ENCODE measurements at regions not wholly inside any gene's neighbourhood (a gene's known extent, or its start where the extent isn't known, plus 50 kb on each side); places are given as distances from the start of the nearest gene placed in this dataset.

DNA sequence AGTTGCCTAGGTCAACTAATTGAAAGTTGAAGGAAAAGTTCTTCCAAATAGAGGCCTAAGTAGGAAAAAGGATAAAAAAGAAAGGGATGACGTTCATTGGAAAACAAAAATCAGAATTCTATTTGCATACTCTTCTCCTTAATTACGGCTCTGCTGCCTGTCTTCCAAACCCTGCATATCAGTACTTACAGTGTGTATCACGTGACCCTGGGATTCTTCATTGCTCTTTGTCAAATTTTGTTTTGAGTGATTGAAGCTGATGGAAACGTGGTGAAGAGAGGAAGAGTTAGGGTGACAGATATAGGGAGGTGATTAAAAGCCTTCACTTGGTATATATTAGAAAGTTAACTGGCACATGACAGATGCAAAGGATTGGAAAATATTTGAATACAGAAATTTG lies 97.9 kb downstream of the ZNF92 start:
- no CpG with 5 or more reads among the region's 4 CpGs for WGBS, 2 donors (ENCODE audit: extremely low coverage in 2 of 2, insufficient read length in 2 of 2, insufficient replicate concordance in 1 of 2)

DNA sequence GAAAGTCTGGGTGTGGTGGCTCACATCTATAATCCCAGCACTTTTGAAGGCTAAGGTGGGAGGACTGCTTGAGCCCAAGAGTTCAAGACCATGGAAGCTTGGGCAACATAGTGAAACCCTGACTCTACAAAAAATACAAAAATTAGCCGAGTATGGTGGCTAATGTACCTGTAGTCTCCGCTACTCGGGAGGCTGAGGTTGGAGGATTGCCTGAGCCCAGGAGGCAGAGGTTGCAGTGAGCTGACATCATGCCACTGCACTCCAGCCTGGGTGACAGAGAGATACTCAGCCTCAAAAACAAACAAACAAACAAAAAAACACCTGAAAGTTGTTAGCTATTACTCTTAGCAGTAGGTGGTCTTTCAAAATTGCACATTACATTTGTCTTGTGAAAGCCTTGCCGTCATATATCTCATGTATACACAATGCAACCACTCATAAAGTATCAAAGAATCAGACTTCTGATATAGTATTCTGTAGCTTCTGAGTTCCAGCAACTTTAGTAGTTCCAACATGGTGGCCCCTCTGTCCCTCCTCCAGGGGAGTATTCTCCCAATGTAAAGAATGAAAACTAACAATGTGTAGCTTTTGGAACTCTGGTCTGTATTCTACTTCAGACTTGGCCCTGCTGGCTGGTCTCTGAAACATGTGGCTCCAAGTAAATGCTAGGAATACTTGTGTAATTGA lies 101.5 kb downstream of the ZNF92 start:
- no peak overlapping the region for H2BK12ac ChIP-seq (ENCODE audit: low read length)
- no peak overlapping the region for H3K4me3 ChIP-seq (ENCODE audit: low read length in 2 of 2)
- H3K9ac ChIP-seq (ENCODE audit: low read depth, low read length, poor library complexity): no peak overlapping the region
- peaks cover 1 to 3% of the 10 kb centered on the region in 2 donors for H3K9me3 ChIP-seq (replicated peaks in 1 of 2; ENCODE audit: control insufficient read depth in 2 of 2, insufficient read depth in 1 of 2, low read depth in 1 of 2, low read length in 2 of 2)
- no peak overlapping the region for H2BK120ac ChIP-seq (ENCODE audit: low read depth, low read length)
- no peak overlapping the region for H2AK5ac ChIP-seq (ENCODE audit: low read depth, low read length)
- no peaks in the 10 kb centered on the region for H3K79me1 ChIP-seq (ENCODE audit: low read depth, low read length)
- no peak overlapping the region for H2BK5ac ChIP-seq (ENCODE audit: low read length)
- no peaks in the 10 kb centered on the region for H3K4me1 ChIP-seq (ENCODE audit: control insufficient read depth in 2 of 2, insufficient read depth in 1 of 2, low read depth in 1 of 2, low read length in 2 of 2)
- peaks cover 0 to 1% of the 10 kb centered on the region in 2 donors for H3K36me3 ChIP-seq (replicated peaks in 1 of 2; ENCODE audit: control insufficient read depth in 2 of 2, insufficient read depth in 2 of 2, low read length in 2 of 2)
- H3K27me3 ChIP-seq (ENCODE audit: control insufficient read depth in 3 of 3, insufficient read depth in 3 of 3, low read depth in 1 of 3, low read length in 3 of 3): no peaks in the 10 kb centered on the region
- no peak overlapping the region for H3K4ac ChIP-seq (ENCODE audit: low read length)
- H2BK15ac ChIP-seq (ENCODE audit: low read length): no peak overlapping the region
- no peak overlapping the region for H4K91ac ChIP-seq (ENCODE audit: low read depth, low read length, poor library complexity)
- H3K4me2 ChIP-seq (ENCODE audit: insufficient read depth, low read length, poor library complexity, severe bottlenecking): no peak overlapping the region
- no peak overlapping the region for H3K27ac ChIP-seq (replicated peaks; ENCODE audit: low read length)
- H2AFZ ChIP-seq (ENCODE audit: low read length): no peak overlapping the region
- no peak overlapping the region for H3K23ac ChIP-seq (ENCODE audit: low read depth, low read length, poor library complexity)
- H4K8ac ChIP-seq (ENCODE audit: low read depth, low read length): no peak overlapping the region
- DNase-seq (ENCODE audit: low spot score): no peak
- no peak overlapping the region for H3K18ac ChIP-seq (ENCODE audit: low read length)
- WGBS, 2 donors (ENCODE audit: extremely low coverage in 2 of 2, insufficient read length in 2 of 2, insufficient replicate concordance in 1 of 2): no CpG with 5 or more reads among the region's 4 CpGs
- H3K14ac ChIP-seq (ENCODE audit: low read length): no peak overlapping the region

More for the DNA sequence above, 97.9 kb downstream of the ZNF92 start:
- no peak overlapping the region for H3K18ac ChIP-seq (ENCODE audit: low read length)
- H3K4ac ChIP-seq (ENCODE audit: low read length): no peak overlapping the region
- no peaks in the 10 kb centered on the region for H3K79me1 ChIP-seq (ENCODE audit: low read depth, low read length)
- H2AK5ac ChIP-seq (ENCODE audit: low read depth, low read length): no peak overlapping the region
- H2BK120ac ChIP-seq (ENCODE audit: low read depth, low read length): no peak overlapping the region
- no peak overlapping the region for H2BK15ac ChIP-seq (ENCODE audit: low read length)
- H3K9ac ChIP-seq (ENCODE audit: low read depth, low read length, poor library complexity): no peak overlapping the region
- no peak overlapping the region for H3K4me3 ChIP-seq (ENCODE audit: low read length in 2 of 2)
- H3K27ac ChIP-seq (replicated peaks; ENCODE audit: low read length): no peak overlapping the region
- no peak overlapping the region for H3K4me2 ChIP-seq (ENCODE audit: insufficient read depth, low read length, poor library complexity, severe bottlenecking)
- no peaks in the 10 kb centered on the region for H3K9me3 ChIP-seq (replicated peaks in 1 of 2; ENCODE audit: control insufficient read depth in 2 of 2, insufficient read depth in 1 of 2, low read depth in 1 of 2, low read length in 2 of 2)
- H2BK12ac ChIP-seq (ENCODE audit: low read length): no peak overlapping the region
- no peak overlapping the region for H3K23ac ChIP-seq (ENCODE audit: low read depth, low read length, poor library complexity)
- H3K36me3 ChIP-seq (replicated peaks in 1 of 2; ENCODE audit: control insufficient read depth in 2 of 2, insufficient read depth in 2 of 2, low read length in 2 of 2): no peaks in the 10 kb centered on the region
- H4K91ac ChIP-seq (ENCODE audit: low read depth, low read length, poor library complexity): no peak overlapping the region
- no peaks in the 10 kb centered on the region for H3K4me1 ChIP-seq (ENCODE audit: control insufficient read depth in 2 of 2, insufficient read depth in 1 of 2, low read depth in 1 of 2, low read length in 2 of 2)
- DNase-seq (ENCODE audit: low spot score): no peak
- H4K8ac ChIP-seq (ENCODE audit: low read depth, low read length): no peak overlapping the region
- H2AFZ ChIP-seq (ENCODE audit: low read length): no peak overlapping the region
- no peak overlapping the region for H3K14ac ChIP-seq (ENCODE audit: low read length)
- no peak overlapping the region for H2BK5ac ChIP-seq (ENCODE audit: low read length)
- no peaks in the 10 kb centered on the region for H3K27me3 ChIP-seq (ENCODE audit: control insufficient read depth in 3 of 3, insufficient read depth in 3 of 3, low read depth in 1 of 3, low read length in 3 of 3)

DNA sequence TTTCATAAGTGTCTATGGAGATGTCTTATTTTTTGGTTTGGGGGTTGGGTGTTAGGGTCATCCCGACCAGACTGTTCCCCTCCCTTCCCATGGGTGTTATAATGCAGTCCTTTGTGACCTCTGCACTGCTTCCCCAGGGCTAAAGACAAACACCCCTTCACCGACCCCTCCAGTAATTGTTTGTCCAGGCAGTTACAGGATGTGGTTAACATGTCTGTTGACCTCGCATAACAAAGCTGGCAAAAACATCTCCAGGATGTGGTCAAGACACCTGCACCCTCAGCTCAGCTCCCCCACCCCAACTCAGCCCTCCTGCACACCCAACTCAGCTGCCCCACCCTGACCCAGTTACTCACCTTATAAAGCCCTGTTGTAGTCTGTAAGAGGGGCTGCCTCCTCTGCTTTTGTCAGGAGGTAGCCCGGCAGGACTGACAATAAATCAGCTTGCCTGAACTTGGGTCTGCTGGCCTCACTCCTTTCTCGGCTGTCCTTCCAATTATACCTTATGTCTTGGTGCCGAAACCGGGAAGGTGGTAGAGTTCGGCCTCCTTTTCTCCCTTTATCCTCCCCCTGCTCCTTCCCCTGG lies 102.2 kb downstream of the ZNF92 start:
- no peak overlapping the region for H3K4ac ChIP-seq (ENCODE audit: low read length)
- no peak overlapping the region for H2BK15ac ChIP-seq (ENCODE audit: low read length)
- H2BK12ac ChIP-seq (ENCODE audit: low read length): no peak overlapping the region
- DNase-seq (ENCODE audit: low spot score): no peak
- no peak overlapping the region for H2AFZ ChIP-seq (ENCODE audit: low read length)
- no peaks in the 10 kb centered on the region for H3K4me1 ChIP-seq (ENCODE audit: control insufficient read depth in 2 of 2, insufficient read depth in 1 of 2, low read depth in 1 of 2, low read length in 2 of 2)
- H4K8ac ChIP-seq (ENCODE audit: low read depth, low read length): no peak overlapping the region
- H3K4me2 ChIP-seq (ENCODE audit: insufficient read depth, low read length, poor library complexity, severe bottlenecking): no peak overlapping the region
- peaks cover 1 to 3% of the 10 kb centered on the region in 2 donors for H3K9me3 ChIP-seq (replicated peaks in 1 of 2; ENCODE audit: control insufficient read depth in 2 of 2, insufficient read depth in 1 of 2, low read depth in 1 of 2, low read length in 2 of 2)
- no CpG with 5 or more reads among the region's 8 CpGs for WGBS, 2 donors (ENCODE audit: extremely low coverage in 2 of 2, insufficient read length in 2 of 2, insufficient replicate concordance in 1 of 2)
- H3K36me3 ChIP-seq (replicated peaks in 1 of 2; ENCODE audit: control insufficient read depth in 2 of 2, insufficient read depth in 2 of 2, low read length in 2 of 2): peaks cover 0 to 1% of the 10 kb centered on the region in 2 donors
- no peak overlapping the region for H3K14ac ChIP-seq (ENCODE audit: low read length)
- no peak overlapping the region for H2AK5ac ChIP-seq (ENCODE audit: low read depth, low read length)
- H2BK5ac ChIP-seq (ENCODE audit: low read length): no peak overlapping the region
- no peak overlapping the region for H4K91ac ChIP-seq (ENCODE audit: low read depth, low read length, poor library complexity)
- H3K23ac ChIP-seq (ENCODE audit: low read depth, low read length, poor library complexity): no peak overlapping the region
- H2BK120ac ChIP-seq (ENCODE audit: low read depth, low read length): no peak overlapping the region
- no peak overlapping the region for H3K18ac ChIP-seq (ENCODE audit: low read length)
- H3K9ac ChIP-seq (ENCODE audit: low read depth, low read length, poor library complexity): no peak overlapping the region
- no peaks in the 10 kb centered on the region for H3K79me1 ChIP-seq (ENCODE audit: low read depth, low read length)
- H3K27ac ChIP-seq (replicated peaks; ENCODE audit: low read length): no peak overlapping the region
- H3K27me3 ChIP-seq (ENCODE audit: control insufficient read depth in 3 of 3, insufficient read depth in 3 of 3, low read depth in 1 of 3, low read length in 3 of 3): no peaks in the 10 kb centered on the region
- H3K4me3 ChIP-seq (ENCODE audit: low read length in 2 of 2): no peak overlapping the region

DNA sequence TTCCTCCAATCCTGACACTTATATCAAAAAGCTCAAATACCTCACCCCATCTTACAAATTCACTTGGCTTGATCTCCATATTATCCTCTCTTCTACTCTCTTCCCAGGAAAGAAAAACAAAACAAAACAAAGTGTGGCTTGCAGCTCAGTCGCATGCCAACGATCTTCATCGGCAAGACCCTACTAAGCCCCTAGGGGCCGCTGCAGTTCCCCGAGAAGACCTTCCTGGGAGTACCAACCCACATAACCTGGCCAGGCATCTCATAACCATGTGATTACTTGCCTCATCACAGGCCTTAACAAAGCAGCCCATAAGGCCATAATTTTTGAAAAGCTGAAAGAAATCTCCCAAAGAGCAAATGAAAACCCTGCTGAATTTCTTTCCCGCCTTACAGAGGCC lies 103.7 kb downstream of the ZNF92 start:
- Histone ChIP-seq H3K23ac (ENCODE audit: low read depth, low read length, poor library complexity) (no peak overlapping the region), H3K4me2 (ENCODE audit: insufficient read depth, low read length, poor library complexity, severe bottlenecking) (no peak overlapping the region), H3K27ac (replicated peaks; ENCODE audit: low read length) (no peak overlapping the region), H3K18ac (ENCODE audit: low read length) (no peak overlapping the region), H2AK5ac (ENCODE audit: low read depth, low read length) (no peak overlapping the region), H3K4me1 (ENCODE audit: control insufficient read depth in 2 of 2, insufficient read depth in 1 of 2, low read depth in 1 of 2, low read length in 2 of 2) (no peaks in the 10 kb centered on the region), H3K9ac (ENCODE audit: low read depth, low read length, poor library complexity) (no peak overlapping the region), H3K27me3 (ENCODE audit: control insufficient read depth in 3 of 3, insufficient read depth in 3 of 3, low read depth in 1 of 3, low read length in 3 of 3) (no peaks in the 10 kb centered on the region), H3K4ac (ENCODE audit: low read length) (no peak overlapping the region), H2BK120ac (ENCODE audit: low read depth, low read length) (no peak overlapping the region), H2BK12ac (ENCODE audit: low read length) (no peak overlapping the region), H3K4me3 (ENCODE audit: low read length in 2 of 2) (no peak overlapping the region), H2BK15ac (ENCODE audit: low read length) (no peak overlapping the region), H3K14ac (ENCODE audit: low read length) (no peak overlapping the region), H4K91ac (ENCODE audit: low read depth, low read length, poor library complexity) (no peak overlapping the region), H2AFZ (ENCODE audit: low read length) (no peak overlapping the region), H3K9me3 (replicated peaks in 1 of 2; ENCODE audit: control insufficient read depth in 2 of 2, insufficient read depth in 1 of 2, low read depth in 1 of 2, low read length in 2 of 2) (peaks cover 1 to 3% of the 10 kb centered on the region in 2 donors), H2BK5ac (ENCODE audit: low read length) (no peak overlapping the region), H3K36me3 (replicated peaks in 1 of 2; ENCODE audit: control insufficient read depth in 2 of 2, insufficient read depth in 2 of 2, low read length in 2 of 2) (peaks cover 0 to 1% of the 10 kb centered on the region in 2 donors), H4K8ac (ENCODE audit: low read depth, low read length) (no peak overlapping the region), H3K79me1 (ENCODE audit: low read depth, low read length) (no peaks in the 10 kb centered on the region)
- WGBS, 2 donors (ENCODE audit: extremely low coverage in 2 of 2, insufficient read length in 2 of 2, insufficient replicate concordance in 1 of 2): no CpG with 5 or more reads among the region's 6 CpGs
- no peak for DNase-seq (ENCODE audit: low spot score)

Measured in neuronal stem cell (in vitro differentiated cells).